ENCODE measurements at regions not wholly inside any gene's neighbourhood (a gene's known extent, or its start where the extent isn't known, plus 50 kb on each side); places are given as distances from the start of the nearest gene placed in this dataset.

DNA sequence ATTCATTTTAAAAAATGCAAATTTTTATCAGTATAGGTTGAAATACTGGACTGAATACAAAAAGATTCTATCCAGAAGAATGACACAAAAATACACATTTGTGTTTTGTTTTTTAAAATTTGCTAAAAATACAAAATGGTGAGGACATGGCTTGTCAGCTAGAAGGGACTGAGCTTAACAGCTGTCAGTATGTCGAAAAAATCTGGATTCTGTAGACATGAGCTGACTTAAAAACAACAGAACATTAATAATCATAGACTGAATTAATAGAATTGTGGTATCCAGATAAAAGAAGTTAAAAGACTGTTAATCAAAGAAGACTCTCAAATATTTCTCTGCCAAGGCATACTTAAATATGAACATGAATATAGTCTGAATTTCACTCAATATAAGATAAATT lies 244.9 kb upstream of the CBLB start:
- no peak overlapping the region for H3K4me3 ChIP-seq (ENCODE audit: low read depth, low read length)
- TF ChIP-seq, protein P1, sequence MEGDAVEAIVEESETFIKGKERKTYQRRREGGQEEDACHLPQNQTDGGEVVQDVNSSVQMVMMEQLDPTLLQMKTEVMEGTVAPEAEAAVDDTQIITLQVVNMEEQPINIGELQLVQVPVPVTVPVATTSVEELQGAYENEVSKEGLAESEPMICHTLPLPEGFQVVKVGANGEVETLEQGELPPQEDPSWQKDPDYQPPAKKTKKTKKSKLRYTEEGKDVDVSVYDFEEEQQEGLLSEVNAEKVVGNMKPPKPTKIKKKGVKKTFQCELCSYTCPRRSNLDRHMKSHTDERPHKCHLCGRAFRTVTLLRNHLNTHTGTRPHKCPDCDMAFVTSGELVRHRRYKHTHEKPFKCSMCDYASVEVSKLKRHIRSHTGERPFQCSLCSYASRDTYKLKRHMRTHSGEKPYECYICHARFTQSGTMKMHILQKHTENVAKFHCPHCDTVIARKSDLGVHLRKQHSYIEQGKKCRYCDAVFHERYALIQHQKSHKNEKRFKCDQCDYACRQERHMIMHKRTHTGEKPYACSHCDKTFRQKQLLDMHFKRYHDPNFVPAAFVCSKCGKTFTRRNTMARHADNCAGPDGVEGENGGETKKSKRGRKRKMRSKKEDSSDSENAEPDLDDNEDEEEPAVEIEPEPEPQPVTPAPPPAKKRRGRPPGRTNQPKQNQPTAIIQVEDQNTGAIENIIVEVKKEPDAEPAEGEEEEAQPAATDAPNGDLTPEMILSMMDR (IDR thresholded peaks at IDR 0.05; ENCODE audit: low read depth, low read length): no peak
- in situ Hi-C loops (cut with HindIII; ENCODE audit: low sequenced_read_pairs): no loop called here
- no peak for DNase-seq (ENCODE audit: low read depth, low spot score)

DNA sequence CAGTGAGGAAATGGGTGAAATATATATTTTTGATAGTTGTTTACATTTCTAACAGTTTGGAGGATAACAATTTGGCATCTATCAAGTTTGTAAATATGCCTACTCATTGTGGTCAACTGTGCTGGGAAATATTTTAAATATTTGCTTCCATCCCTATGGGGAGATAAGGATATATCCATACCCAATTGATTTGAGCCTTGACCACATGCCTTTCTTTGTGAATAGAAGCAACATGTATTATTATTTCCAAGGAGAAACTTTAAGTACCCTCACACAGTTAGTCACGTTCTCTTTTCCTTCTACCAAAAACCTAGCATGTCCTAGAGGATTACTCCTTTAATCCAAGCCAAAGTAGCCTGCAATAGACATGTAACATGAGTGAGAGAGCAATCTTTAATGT lies 245.4 kb upstream of the CBLB start:
- in situ Hi-C loops (cut with HindIII; ENCODE audit: low sequenced_read_pairs): no loop called here
- DNase-seq (ENCODE audit: low read depth, low spot score): no peak
- H3K4me3 ChIP-seq (ENCODE audit: low read depth, low read length): no peak overlapping the region
- TF ChIP-seq, protein P1 (IDR thresholded peaks at IDR 0.05; ENCODE audit: low read depth, low read length): no peak

DNA sequence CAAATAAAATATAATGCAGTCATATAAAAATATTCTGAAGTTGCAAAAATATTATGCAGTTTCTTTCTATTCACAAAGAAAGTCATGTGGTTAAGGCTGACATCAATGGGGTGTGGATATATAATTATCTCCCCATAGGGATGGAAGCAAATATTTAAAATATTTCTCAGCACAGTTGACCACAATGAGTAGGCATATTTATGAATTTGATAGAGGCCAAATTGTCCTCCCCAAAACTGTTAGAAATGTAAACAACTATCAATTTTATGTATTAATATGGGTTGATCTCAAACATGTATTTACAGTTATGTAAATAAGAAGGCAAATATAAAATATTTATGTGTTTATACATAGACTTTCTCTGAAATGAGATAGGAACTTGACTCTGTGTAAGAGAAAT lies 246.0 kb upstream of the CBLB start:
- TF ChIP-seq, protein P1 (IDR thresholded peaks at IDR 0.05; ENCODE audit: low read depth, low read length): no peak
- H3K4me3 ChIP-seq (ENCODE audit: low read depth, low read length): no peak overlapping the region
- in situ Hi-C loops (cut with HindIII; ENCODE audit: low sequenced_read_pairs): no loop called here
- DNase-seq (ENCODE audit: low read depth, low spot score): peak; percentile 27

DNA sequence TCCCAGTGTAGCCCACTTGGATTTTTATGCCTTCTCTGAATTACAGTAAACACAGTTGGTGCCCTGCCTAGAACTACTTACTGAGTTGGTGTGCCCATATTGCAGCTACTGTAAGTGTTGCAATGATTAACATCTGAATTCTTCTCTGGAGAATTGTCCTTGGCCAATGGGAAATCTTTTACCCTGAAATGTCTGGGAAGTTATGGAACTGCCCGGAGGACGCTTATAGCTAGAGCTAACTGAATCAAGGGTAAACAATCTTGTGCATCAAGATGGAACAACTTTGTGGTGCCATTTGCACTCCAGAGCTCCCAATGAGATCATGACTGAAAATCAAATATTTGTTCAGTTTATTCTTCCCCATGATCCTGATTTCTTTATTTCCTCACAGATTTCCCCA lies 246.7 kb upstream of the CBLB start:
- no peak for DNase-seq (ENCODE audit: low read depth, low spot score)
- in situ Hi-C loops (cut with HindIII; ENCODE audit: low sequenced_read_pairs): no loop called here
- TF ChIP-seq, protein P1 (IDR thresholded peaks at IDR 0.05; ENCODE audit: low read depth, low read length): no peak
- no peak overlapping the region for H3K4me3 ChIP-seq (ENCODE audit: low read depth, low read length)

DNA sequence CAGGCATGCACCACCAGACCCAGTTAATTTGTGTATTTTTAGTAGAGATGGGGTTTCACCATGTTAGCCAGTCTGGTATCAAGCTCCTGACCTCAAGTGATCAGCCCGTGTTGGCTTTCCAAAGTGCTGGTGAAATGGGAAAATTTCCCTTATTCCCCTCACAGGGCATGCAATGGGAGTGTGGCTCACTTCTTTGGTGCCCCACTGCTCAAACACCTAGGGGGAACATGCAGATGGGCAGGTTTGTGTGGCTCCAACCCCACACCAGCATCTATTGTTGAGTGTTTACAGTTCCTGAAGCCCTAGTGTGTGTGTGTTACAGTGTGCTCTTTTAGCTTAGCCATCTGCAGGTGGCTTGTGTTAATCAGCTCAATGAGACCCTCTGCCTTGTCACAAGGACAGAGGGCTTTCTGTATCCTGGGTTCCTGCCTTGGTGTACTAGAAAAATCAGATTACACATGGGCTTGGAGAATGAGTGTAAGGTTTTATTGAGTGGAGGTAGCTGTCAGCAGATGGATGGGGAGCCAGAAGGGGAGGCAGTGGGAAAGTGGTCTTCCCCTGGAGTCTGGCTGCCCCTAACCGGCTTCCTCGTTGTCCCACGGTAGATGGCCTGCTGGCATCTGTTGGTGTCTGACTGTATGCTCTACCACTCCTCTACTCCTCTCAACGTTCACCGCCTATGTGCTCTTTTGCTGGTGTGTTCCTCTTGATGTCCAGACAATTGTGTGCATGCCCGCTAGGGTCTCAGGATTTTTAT lies 248.1 kb upstream of the CBLB start:
- TF ChIP-seq, protein P1 (IDR thresholded peaks at IDR 0.05; ENCODE audit: low read depth, low read length): no peak
- no peak for DNase-seq (ENCODE audit: low read depth, low spot score)
- H3K4me3 ChIP-seq (ENCODE audit: low read depth, low read length): no peak overlapping the region
- in situ Hi-C loops (cut with HindIII; ENCODE audit: low sequenced_read_pairs): no loop called here

DNA sequence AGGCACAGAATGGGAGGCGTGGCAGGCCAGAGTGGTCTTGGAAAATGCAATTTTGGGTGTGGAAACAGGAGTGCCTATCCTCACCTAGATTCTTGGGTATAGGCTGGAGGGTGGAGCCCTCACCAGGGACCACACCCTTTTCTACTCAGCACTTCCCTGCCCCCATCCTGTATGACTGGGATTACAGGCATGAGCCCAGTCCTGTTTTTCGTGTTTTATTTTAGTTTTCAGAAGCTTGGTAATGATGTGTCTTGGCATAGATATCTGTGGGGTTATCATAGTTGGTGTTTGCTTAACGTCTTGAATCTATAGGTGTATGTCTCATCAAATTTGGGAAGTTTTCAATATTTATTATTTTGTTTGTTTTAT lies 248.7 kb upstream of the CBLB start:
- no peak overlapping the region for H3K4me3 ChIP-seq (ENCODE audit: low read depth, low read length)
- TF ChIP-seq, protein P1 (IDR thresholded peaks at IDR 0.05; ENCODE audit: low read depth, low read length): no peak
- in situ Hi-C loops (cut with HindIII; ENCODE audit: low sequenced_read_pairs): no loop called here
- no peak for DNase-seq (ENCODE audit: low read depth, low spot score)
